Astrocyte of the spinal cord (primary cell): ENCODE measurements at regions not wholly inside any gene's neighbourhood (a gene's known extent, or its start where the extent isn't known, plus 50 kb on each side); places are given as distances from the start of the nearest gene placed in this dataset.

ENCODE experiments used
- DNase-seq: peaks from one replicate; pipeline ENCODE4 v3.0.0; 2011; ENCODE audit warnings: low read depth, low spot score
- H3K4me3 ChIP-seq: 2 replicates; pipeline ENCODE4 v1.5.1; 2011; ENCODE audit warnings: low read depth, mild to moderate bottlenecking, low read length, moderate library complexity
- in situ Hi-C: cut with HindIII; loops from 2 replicates; pipeline ENCODE4 v1.10.0; 2017; ENCODE audit warnings: low sequenced_read_pairs
- TF ChIP-seq, protein P1 (sequence below): IDR thresholded peaks from 2 replicates; pipeline ENCODE4 v1.5.1; 2012; ENCODE audit warnings: low read depth, mild to moderate bottlenecking, low read length, inconsistent platforms

DNA sequence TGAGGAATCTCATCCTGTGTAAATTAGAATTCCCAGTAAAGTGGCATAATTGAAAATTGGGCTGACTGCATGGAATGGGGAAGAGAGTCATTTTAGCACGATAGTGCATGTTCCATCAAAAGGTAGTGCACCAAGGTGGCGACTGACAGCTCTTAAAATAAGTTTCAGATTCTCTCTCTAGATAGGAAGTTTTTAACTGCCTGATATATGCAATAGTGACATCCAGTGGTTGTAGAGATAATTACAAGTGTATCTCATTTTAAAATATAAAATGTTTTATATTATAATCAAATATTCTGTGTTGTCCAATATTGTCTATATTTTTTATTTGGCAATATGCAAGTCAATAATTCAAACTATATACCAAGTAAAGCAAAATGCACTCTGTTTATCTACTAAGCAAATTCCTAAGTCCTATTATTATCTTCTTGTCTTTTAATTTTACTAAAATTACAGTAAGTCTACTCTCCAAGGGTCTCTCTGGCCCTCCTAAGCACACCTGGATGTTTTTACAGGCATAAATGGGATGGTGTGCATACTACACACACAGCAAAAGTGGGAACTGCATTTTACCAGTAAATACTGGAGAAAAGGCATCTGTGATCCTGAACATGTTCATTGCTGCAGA, 397.7 kb upstream of the HNRNPA3 start:
- TF ChIP-seq, protein P1, sequence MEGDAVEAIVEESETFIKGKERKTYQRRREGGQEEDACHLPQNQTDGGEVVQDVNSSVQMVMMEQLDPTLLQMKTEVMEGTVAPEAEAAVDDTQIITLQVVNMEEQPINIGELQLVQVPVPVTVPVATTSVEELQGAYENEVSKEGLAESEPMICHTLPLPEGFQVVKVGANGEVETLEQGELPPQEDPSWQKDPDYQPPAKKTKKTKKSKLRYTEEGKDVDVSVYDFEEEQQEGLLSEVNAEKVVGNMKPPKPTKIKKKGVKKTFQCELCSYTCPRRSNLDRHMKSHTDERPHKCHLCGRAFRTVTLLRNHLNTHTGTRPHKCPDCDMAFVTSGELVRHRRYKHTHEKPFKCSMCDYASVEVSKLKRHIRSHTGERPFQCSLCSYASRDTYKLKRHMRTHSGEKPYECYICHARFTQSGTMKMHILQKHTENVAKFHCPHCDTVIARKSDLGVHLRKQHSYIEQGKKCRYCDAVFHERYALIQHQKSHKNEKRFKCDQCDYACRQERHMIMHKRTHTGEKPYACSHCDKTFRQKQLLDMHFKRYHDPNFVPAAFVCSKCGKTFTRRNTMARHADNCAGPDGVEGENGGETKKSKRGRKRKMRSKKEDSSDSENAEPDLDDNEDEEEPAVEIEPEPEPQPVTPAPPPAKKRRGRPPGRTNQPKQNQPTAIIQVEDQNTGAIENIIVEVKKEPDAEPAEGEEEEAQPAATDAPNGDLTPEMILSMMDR = peak; percentile 44
- no peak overlapping the region for H3K4me3 ChIP-seq
- DNase-seq = peak; percentile 36
- in situ Hi-C loops = no loop called here

DNA sequence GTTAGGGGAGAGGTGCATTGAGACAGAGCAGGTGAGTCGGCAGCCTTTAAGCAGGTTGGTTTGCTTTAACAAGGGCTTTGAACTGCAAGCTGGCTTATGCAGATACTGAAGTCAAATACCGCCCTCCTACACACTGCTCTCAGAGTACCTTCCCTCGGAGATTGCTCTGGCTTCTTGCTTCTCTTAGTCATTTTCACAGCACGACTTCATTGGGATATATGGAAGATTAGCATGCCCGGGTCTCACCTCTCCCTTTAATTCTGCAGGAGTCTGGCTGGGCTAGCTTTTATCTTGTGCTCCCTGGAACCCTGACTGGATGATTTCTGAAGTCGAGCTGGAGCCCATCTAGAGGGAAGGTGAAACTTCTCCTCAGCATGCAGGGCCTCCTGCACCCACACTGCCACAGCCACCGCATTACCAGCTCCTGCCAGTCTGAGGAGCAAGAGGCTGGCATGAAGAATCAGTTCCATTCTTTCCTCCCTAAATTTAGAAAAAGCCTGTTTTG, 395.5 kb upstream of the HNRNPA3 start:
- TF ChIP-seq, protein P1 = no peak
- DNase-seq = no peak
- in situ Hi-C loops = no loop called here
- no peak overlapping the region for H3K4me3 ChIP-seq

GRCh38 chr2:176818076-176818475, 394.5 kb upstream of the HNRNPA3 start:
- TF ChIP-seq, protein P1 = no peak
- in situ Hi-C loops = no loop called here
- no peak for DNase-seq
- H3K4me3 ChIP-seq = no peak overlapping the region

DNA sequence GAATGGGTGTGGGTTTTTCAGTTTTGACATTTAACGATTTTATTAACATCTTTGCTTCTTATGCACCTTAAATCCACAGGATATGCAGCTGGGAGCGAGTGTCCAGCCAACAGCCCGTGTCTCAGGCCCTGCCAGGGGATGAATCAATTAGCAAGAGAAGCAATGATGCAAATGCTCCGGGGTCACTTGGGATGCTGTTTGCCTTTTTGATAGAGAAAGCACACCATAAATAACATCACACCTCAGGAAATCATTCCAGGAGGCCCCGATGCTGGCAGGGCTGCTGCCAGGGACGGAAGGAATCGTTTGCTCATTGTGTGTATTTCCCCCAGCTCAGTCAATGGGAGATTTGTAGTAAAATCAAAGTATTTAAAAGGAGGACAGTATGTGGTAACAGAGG, 394.0 kb upstream of the HNRNPA3 start:
- no peak overlapping the region for H3K4me3 ChIP-seq
- no peak for DNase-seq
- TF ChIP-seq, protein P1 = no peak
- in situ Hi-C loops = no loop called here

- TF ChIP-seq, protein P1 = no peak
- no peak for DNase-seq
- in situ Hi-C loops = no loop called here
- H3K4me3 ChIP-seq = no peak overlapping the region
These were observed 393.3 kb upstream of the HNRNPA3 start for GRCh38 chr2:176819306-176819705.

DNA sequence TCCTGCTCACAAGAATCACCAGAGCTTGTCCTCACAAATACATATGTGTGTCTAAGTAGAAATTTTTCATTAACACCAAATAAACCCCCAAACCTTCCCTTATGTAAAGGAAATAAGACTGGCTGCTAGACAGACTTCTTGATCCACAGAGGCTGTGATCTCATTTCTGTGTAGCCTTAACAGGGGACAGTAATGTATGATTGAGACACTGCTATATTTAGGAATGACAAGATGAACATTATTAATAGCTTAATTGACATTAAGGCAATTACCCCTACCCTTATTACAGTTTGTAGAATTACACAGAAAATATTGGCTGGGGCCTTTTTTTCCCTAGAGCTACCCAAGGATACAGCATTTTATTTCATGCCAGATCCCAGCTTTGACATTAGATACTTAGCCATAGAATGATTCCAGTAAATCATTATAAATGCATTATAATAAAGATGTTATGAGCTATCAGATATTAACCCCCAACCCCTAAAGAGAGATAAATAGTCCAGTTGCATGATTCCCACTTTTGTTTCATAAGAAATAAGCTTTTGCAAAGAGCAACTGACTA, 392.1 kb upstream of the HNRNPA3 start:
- H3K4me3 ChIP-seq = no peak overlapping the region
- TF ChIP-seq, protein P1 = no peak
- DNase-seq = no peak
- in situ Hi-C loops = no loop called here
